Naive thymus-derived CD4-positive, alpha-beta T cell (primary cell): ENCODE measurements at regions not wholly inside any gene's neighbourhood (a gene's known extent, or its start where the extent isn't known, plus 50 kb on each side); places are given as distances from the start of the nearest gene placed in this dataset.
"Not testable (repeated sequence)": the region's sequence is repeated elsewhere in the genome, so short reads cannot be mapped to it uniquely, and the experiment has no call there.

ENCODE experiments used
- ATAC-seq: fragments of 150-1000 bp; cut with Tn5 transposase; 2 replicates; pipeline ENCODE4 v1.10.0; 2021; ENCODE audit warnings: mild to moderate bottlenecking, moderate library complexity
- CTCF ChIA-PET: fragments of 350-600 bp; sonication (Branson Sonifier 250); formaldehyde crosslinking; loops from one replicate; lab custom pipeline; 2021; ENCODE audit warnings: antibody characterized with exemption; lab: Charles Lee
- POLR2A ChIA-PET: fragments of 350-600 bp; sonication (Branson Sonifier 250); formaldehyde crosslinking; loops from one replicate; lab custom pipeline; 2021; ENCODE audit warnings: antibody characterized with exemption, inconsistent platforms; lab: Charles Lee
- DNase-seq, 9 donors: peaks; one replicate each; pipeline versions ENCODE4 v3.0.0 to v3.0.0-alpha.2; 2020 to 2022; ENCODE audit warnings: mixed read lengths in 1 of 9
- H3K27ac ChIP-seq: one replicate; pipeline ENCODE4 v1.7.0; 2013; ENCODE audit warnings: mild to moderate bottlenecking, low read depth, low read length, moderate library complexity
- H3K27me3 ChIP-seq, 2 donors: one replicate each; pipeline ENCODE4 v1.7.0; 2013; ENCODE audit warnings: low read length in 2 of 2, mild to moderate bottlenecking in 2 of 2, moderate library complexity in 2 of 2; ENCODE audit not compliant: control insufficient read depth in 2 of 2, insufficient read depth in 2 of 2
- H3K36me3 ChIP-seq, 3 experiments: 1 replicate in 2 of 3; 2 replicates in 1 of 3; pipeline ENCODE4 v1.7.0; 2013; ENCODE audit warnings: low read length in 3 of 3, mild to moderate bottlenecking in 3 of 3, moderate library complexity in 1 of 3; ENCODE audit not compliant: insufficient read depth in 3 of 3, control insufficient read depth in 2 of 3
- H3K4me1 ChIP-seq, 2 donors: one replicate each; pipeline ENCODE4 v1.7.0; 2013; ENCODE audit warnings: low read length in 2 of 2, mild to moderate bottlenecking in 2 of 2, moderate library complexity in 1 of 2; ENCODE audit not compliant: control insufficient read depth in 2 of 2, insufficient read depth in 2 of 2
- H3K4me3 ChIP-seq: 2 replicates; pipeline ENCODE4 v1.7.0; 2013; ENCODE audit warnings: mild to moderate bottlenecking, low read length
- H3K9me3 ChIP-seq, 3 experiments: 1 replicate in 2 of 3; 2 replicates in 1 of 3; pipeline ENCODE4 v1.7.0; 2013; ENCODE audit warnings: low read length in 3 of 3; ENCODE audit not compliant: control insufficient read depth in 2 of 3
- H3K27ac Mint-ChIP-seq, 9 donors: one replicate each; pipeline ENCODE4 v1.8.0; 2020 to 2022; ENCODE audit warnings: mixed read lengths in 9 of 9, mild to moderate bottlenecking in 8 of 9, moderate library complexity in 5 of 9, inconsistent platforms in 2 of 9
- H3K27me3 Mint-ChIP-seq, 5 donors: one replicate each; pipeline ENCODE4 v1.8.0; 2021 to 2022; ENCODE audit warnings: mixed read lengths in 5 of 5, mild to moderate bottlenecking in 1 of 5
- H3K36me3 Mint-ChIP-seq, 5 donors: one replicate each; pipeline ENCODE4 v1.8.0; 2020 to 2022; ENCODE audit warnings: mixed read lengths in 5 of 5, mild to moderate bottlenecking in 3 of 5, inconsistent platforms in 1 of 5
- H3K4me1 Mint-ChIP-seq, 7 donors: one replicate each; pipeline ENCODE4 v1.8.0; 2020 to 2022; ENCODE audit warnings: mixed read lengths in 7 of 7, mild to moderate bottlenecking in 3 of 7, inconsistent platforms in 1 of 7
- H3K4me3 Mint-ChIP-seq, 10 donors: one replicate each; pipeline ENCODE4 v1.8.0; 2020 to 2022; ENCODE audit warnings: mild to moderate bottlenecking in 10 of 10, mixed read lengths in 10 of 10, moderate library complexity in 6 of 10, inconsistent platforms in 2 of 10
- H3K9me3 Mint-ChIP-seq, 11 donors: one replicate each; pipeline ENCODE4 v1.8.0; 2020 to 2022; ENCODE audit warnings: mixed read lengths in 11 of 11, mild to moderate bottlenecking in 4 of 11, inconsistent platforms in 1 of 11, moderate library complexity in 1 of 11
- intact Hi-C, 2 donors: fragments of 100-400 bp; cut with micrococcal nuclease; formaldehyde crosslinking; loops; one replicate each; pipeline ENCODE4 v1.15.1; 2023

- no peak overlapping the region for H3K4me3 Mint-ChIP-seq
- H3K9me3 ChIP-seq: peaks cover 0 to 4% (median 0%) of the 10 kb centered on the region in 3 experiments
- DNase-seq (no peak), ATAC-seq (no peak)
- no peaks in the 10 kb centered on the region for H3K27me3 ChIP-seq
- CTCF ChIA-PET: no interaction called here
- H3K27ac ChIP-seq: no peak overlapping the region
- no peak overlapping the region for H3K4me3 ChIP-seq
- H3K4me1 Mint-ChIP-seq: no peaks in the 10 kb centered on the region
- H3K4me1 ChIP-seq: no peaks in the 10 kb centered on the region
- POLR2A ChIA-PET: no interaction called here
- H3K27ac Mint-ChIP-seq: no peak overlapping the region
- no peaks in the 10 kb centered on the region for H3K36me3 Mint-ChIP-seq
- H3K36me3 ChIP-seq: no peaks in the 10 kb centered on the region
- intact Hi-C loops: no loop called here
- peaks cover 0 to 21% (median 17%) of the 10 kb centered on the region in 5 donors for H3K27me3 Mint-ChIP-seq
- peaks cover 0 to 13% (median 2%) of the 10 kb centered on the region in 11 donors for H3K9me3 Mint-ChIP-seq
Observed at GRCh38 chr9:115333277-115334070, 215.5 kb upstream of the TNC start.

- H3K36me3 ChIP-seq: no peaks in the 10 kb centered on the region
- Mint-ChIP-seq H3K4me3 (no peak overlapping the region), H3K9me3 (peaks cover 0 to 13% (median 4%) of the 10 kb centered on the region in 11 donors), H3K27ac (no peak overlapping the region), H3K4me1 (no peaks in the 10 kb centered on the region), H3K36me3 (no peaks in the 10 kb centered on the region), H3K27me3 (peaks cover 0 to 29% (median 21%) of the 10 kb centered on the region in 5 donors)
- ATAC-seq (no peak), DNase-seq (no peak)
- no peak overlapping the region for H3K27ac ChIP-seq
- ChIA-PET POLR2A (no interaction called here), CTCF (no interaction called here)
- intact Hi-C loops: no loop called here
- peaks cover 0 to 4% (median 0%) of the 10 kb centered on the region in 3 experiments for H3K9me3 ChIP-seq
- H3K27me3 ChIP-seq: no peaks in the 10 kb centered on the region
- H3K4me3 ChIP-seq: no peak overlapping the region
- H3K4me1 ChIP-seq: no peaks in the 10 kb centered on the region
Observed at GRCh38 chr9:115335439-115335838, 217.5 kb upstream of the TNC start.

GRCh38 chr9:115340314-115340713, 222.4 kb upstream of the TNC start:
- Histone ChIP-seq H3K27ac (no peak overlapping the region), H3K27me3 (no peaks in the 10 kb centered on the region), H3K4me1 (no peaks in the 10 kb centered on the region), H3K9me3 (peaks cover 0 to 4% (median 0%) of the 10 kb centered on the region in 3 experiments), H3K4me3 (no peak overlapping the region), H3K36me3 (no peaks in the 10 kb centered on the region)
- CTCF ChIA-PET: no interaction called here
- DNase-seq: no peak
- POLR2A ChIA-PET: no interaction called here
- H3K27ac Mint-ChIP-seq: no peak overlapping the region
- H3K36me3 Mint-ChIP-seq: no peaks in the 10 kb centered on the region
- peaks cover 0 to 37% (median 27%) of the 10 kb centered on the region in 5 donors for H3K27me3 Mint-ChIP-seq
- no peak overlapping the region for H3K4me3 Mint-ChIP-seq
- ATAC-seq: no peak
- intact Hi-C loops: no loop called here
- no peaks in the 10 kb centered on the region for H3K4me1 Mint-ChIP-seq
- peaks cover 0 to 6% (median 0%) of the 10 kb centered on the region in 11 donors for H3K9me3 Mint-ChIP-seq

- Mint-ChIP-seq H3K9me3 (peaks cover 0 to 6% (median 0%) of the 10 kb centered on the region in 11 donors), H3K4me1 (no peaks in the 10 kb centered on the region), H3K4me3 (no peak overlapping the region), H3K27me3 (peaks cover 0 to 37% (median 26%) of the 10 kb centered on the region in 5 donors), H3K27ac (no peak overlapping the region), H3K36me3 (no peaks in the 10 kb centered on the region)
- H3K27ac ChIP-seq: no peak overlapping the region
- no peak for ATAC-seq
- CTCF ChIA-PET: no interaction called here
- intact Hi-C loops: no loop called here
- no peaks in the 10 kb centered on the region for H3K9me3 ChIP-seq
- no peak overlapping the region for H3K4me3 ChIP-seq
- DNase-seq: no peak
- no peaks in the 10 kb centered on the region for H3K27me3 ChIP-seq
- POLR2A ChIA-PET: no interaction called here
- H3K4me1 ChIP-seq: no peaks in the 10 kb centered on the region
- H3K36me3 ChIP-seq: no peaks in the 10 kb centered on the region
Observed at GRCh38 chr9:115341426-115341825, 223.5 kb upstream of the TNC start.

- DNase-seq, CTCF ChIA-PET, H3K27ac Mint-ChIP-seq, POLR2A ChIA-PET, H3K4me3 Mint-ChIP-seq, intact Hi-C loops, H3K27me3 Mint-ChIP-seq, H3K9me3 ChIP-seq, ATAC-seq, H3K4me1 ChIP-seq, H3K27ac ChIP-seq, H3K9me3 Mint-ChIP-seq, H3K36me3 ChIP-seq, H3K36me3 Mint-ChIP-seq, H3K4me3 ChIP-seq, H3K27me3 ChIP-seq, H3K4me1 Mint-ChIP-seq: not testable (repeated sequence)
Observed at GRCh38 chr9:115347776-115348175, 229.8 kb upstream of the TNC start.

- H3K27me3 ChIP-seq: not testable (repeated sequence)
Observed at GRCh38 chr9:115348936-115349335, 231.0 kb upstream of the TNC start.

GRCh38 chr9:115349542-115349941, 231.6 kb upstream of the TNC start:
- ATAC-seq: no peak
- Mint-ChIP-seq H3K27ac (no peak overlapping the region), H3K36me3 (peaks cover 0 to 3% (median 0%) of the 10 kb centered on the region in 5 donors), H3K4me1 (peaks cover 0 to 4% (median 0%) of the 10 kb centered on the region in 7 donors), H3K9me3 (peaks cover 0 to 7% (median 4%) of the 10 kb centered on the region in 11 donors), H3K27me3 (peaks cover 0 to 11% (median 0%) of the 10 kb centered on the region in 5 donors), H3K4me3 (no peak overlapping the region)
- H3K9me3 ChIP-seq: no peaks in the 10 kb centered on the region
- ChIA-PET POLR2A (no interaction called here), CTCF (no interaction called here)
- no peaks in the 10 kb centered on the region for H3K4me1 ChIP-seq
- intact Hi-C loops: no loop called here
- no peak overlapping the region for H3K4me3 ChIP-seq
- no peak overlapping the region for H3K27ac ChIP-seq
- no peak for DNase-seq
- H3K36me3 ChIP-seq: no peaks in the 10 kb centered on the region
- H3K27me3 ChIP-seq: no peaks in the 10 kb centered on the region

More at GRCh38 chr9:115348936-115349335, 231.0 kb upstream of the TNC start:
- CTCF ChIA-PET, H3K27ac ChIP-seq, intact Hi-C loops, DNase-seq, H3K4me1 ChIP-seq, H3K9me3 ChIP-seq, H3K36me3 ChIP-seq, H3K36me3 Mint-ChIP-seq, POLR2A ChIA-PET, H3K9me3 Mint-ChIP-seq, H3K27ac Mint-ChIP-seq, H3K4me3 ChIP-seq, ATAC-seq, H3K4me3 Mint-ChIP-seq, H3K4me1 Mint-ChIP-seq: not testable (repeated sequence)
- H3K27me3 Mint-ChIP-seq: peaks cover 0 to 14% (median 0%) of the 10 kb centered on the region in 5 donors
